GM10266 (cell line): ENCODE measurements at regions not wholly inside any gene's neighbourhood (a gene's known extent, or its start where the extent isn't known, plus 50 kb on each side); places are given as distances from the start of the nearest gene placed in this dataset.
"Not testable (repeated sequence)": the region's sequence is repeated elsewhere in the genome, so short reads cannot be mapped to it uniquely, and the experiment has no call there.

Source experiments
- DNase-seq: peaks from one replicate; pipeline ENCODE4 v3.0.0; 2012; ENCODE audit errors: extremely low spot score
- TF ChIP-seq, protein P1 (sequence below): IDR thresholded peaks from 2 replicates; pipeline ENCODE4 v1.5.1; 2012; ENCODE audit warnings: mild to moderate bottlenecking, low read depth; ENCODE audit not compliant: control insufficient read depth, insufficient read depth; ENCODE audit errors: missing control alignments

DNA sequence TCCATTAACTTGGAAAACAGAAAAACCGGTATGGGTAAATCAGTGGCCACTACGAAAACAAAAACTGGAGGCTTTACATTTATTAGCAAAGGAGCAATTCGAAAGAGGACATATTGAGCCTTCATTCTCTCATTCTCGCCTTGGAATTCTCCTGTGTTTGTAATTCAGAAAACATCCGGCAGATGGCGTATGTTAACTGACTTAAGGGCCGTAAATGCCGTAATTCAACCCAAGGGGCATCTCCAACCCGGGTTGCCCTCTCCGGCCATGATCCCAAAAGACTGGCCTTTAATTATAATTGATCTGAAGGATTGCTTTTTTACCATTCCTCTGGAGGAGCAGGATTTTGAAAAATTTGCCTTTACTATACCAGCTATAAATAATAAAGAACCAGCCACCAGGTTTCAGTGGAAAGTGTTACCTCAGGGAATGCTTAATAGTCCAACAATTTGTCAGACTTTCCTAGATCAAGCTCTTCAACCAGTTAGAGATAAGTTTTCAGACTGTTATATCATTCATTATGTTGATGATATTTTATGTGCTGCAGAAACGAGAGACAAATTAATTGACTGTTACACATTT lies 160.9 kb downstream of the GPX5 start:
- DNase-seq = peak; percentile 20
- TF ChIP-seq, protein P1, sequence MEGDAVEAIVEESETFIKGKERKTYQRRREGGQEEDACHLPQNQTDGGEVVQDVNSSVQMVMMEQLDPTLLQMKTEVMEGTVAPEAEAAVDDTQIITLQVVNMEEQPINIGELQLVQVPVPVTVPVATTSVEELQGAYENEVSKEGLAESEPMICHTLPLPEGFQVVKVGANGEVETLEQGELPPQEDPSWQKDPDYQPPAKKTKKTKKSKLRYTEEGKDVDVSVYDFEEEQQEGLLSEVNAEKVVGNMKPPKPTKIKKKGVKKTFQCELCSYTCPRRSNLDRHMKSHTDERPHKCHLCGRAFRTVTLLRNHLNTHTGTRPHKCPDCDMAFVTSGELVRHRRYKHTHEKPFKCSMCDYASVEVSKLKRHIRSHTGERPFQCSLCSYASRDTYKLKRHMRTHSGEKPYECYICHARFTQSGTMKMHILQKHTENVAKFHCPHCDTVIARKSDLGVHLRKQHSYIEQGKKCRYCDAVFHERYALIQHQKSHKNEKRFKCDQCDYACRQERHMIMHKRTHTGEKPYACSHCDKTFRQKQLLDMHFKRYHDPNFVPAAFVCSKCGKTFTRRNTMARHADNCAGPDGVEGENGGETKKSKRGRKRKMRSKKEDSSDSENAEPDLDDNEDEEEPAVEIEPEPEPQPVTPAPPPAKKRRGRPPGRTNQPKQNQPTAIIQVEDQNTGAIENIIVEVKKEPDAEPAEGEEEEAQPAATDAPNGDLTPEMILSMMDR = peak; percentile 76

DNA sequence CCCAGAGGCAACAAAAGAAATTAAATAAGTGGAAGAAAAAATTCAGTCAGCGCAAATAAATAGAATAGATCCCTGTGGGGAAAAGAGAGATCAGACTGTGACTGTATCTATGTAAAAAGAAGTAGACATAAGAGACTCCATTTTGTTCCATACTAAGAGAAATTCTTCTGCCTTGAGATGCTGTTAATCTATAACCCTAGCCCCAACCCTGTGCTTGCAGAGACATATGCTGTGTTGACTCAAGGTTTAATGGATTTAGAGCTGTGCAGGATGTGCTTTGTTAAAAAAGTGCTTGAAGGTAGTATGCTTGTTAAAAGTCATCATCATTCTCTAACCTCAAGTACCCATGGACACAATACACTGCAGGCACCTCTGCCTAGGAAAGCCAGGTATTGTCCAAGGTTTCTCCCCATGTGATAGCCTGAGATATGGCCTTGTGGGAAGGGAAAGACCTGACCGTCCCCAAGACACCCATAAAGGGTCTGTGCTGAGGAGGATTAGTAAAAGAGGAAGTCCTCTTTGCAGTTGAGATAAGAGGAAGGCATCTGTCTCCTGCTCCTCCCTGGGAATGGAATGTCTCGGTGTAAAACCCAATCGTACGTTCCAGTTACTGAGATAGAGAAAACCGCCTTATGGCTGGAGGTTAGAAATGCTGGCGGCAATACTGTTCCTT lies 161.8 kb downstream of the GPX5 start:
- not testable (repeated sequence) for DNase-seq

DNA sequence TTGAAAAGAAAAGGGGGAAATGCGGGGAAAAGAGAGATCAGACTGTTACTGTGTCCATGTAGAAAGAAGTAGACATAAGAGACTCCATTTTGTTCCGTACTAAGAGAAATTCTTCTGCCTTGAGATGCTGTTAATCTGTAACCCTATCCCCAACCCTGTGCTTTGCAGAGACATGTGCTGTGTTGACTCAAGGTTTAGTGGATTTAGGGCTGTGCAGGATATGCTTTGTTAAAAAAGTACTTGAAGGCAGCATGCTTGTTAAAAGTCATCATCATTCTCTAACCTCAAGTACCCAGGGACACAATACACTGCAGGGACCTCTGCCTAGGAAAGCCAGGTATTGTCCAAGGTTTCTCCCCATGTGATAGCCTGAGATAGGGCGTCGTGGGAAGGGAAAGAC lies 166.3 kb downstream of the GPX5 start:
- DNase-seq = not testable (repeated sequence)

DNA sequence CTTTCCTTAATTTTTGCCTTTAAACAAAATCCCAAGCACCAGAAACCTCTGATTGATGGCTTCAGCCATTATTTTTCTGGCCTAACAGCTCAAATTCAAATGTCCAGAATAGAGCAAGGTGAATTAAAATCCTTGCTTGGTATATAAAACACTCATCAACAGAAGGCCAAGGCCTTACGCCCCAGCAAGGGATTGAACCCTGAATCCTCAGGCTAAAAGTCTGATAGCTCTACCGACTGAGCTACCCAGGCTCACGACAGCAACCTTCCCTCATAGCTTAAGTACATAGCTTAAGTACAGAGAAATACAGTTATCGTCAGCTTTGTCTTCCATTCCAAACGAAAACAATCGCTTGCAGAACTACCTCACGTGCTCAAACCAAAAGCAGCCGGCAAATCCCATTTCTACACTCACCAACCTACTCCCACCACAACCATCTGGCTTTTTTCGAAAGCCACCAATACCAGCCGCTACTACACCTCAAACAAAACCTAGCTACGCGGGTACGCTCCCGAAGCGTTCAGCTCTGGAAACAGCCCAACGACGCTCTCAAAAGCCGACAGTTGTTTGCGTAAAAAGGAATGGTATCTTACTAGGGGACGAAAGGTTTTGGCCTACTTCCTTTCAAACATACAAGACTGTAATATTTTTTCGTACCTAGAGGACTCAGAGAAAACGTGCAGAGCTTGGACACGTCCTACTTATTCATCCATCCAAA lies 167.5 kb downstream of the GPX5 start:
- DNase-seq = no peak
- TF ChIP-seq, protein P1 = no peak

DNA sequence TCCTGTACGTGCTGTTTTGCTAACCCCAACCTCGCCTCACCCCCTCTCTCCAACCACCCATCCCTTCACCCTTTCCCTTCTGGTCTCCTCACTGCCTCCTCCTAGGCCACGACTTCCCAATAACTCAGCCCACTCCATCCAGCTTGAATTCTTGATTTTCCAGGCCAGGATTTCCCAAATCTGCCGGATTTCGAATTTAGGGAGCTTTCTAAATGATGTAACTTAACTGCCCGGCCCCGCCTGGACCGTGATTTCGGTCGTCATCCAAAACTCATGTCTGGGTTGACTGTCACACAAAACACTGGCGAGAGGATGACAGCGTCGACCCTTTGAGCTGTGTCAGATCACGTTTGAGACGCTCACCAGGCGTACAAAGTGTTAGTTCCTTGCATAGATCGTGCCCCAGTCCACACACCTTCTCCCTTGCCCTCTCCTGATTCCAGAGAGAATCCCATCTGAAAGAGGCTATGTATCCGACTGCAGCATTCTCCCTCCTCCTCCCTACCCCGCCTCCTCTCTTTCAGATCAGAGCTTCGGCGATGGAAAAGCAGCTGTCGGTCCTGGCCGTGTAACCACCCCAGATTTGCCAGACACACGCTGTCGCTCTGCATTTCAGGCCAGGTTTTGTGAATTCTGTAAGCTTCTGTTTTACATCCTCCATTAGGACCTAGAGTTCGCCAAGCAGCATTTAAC lies 168.2 kb downstream of the GPX5 start:
- DNase-seq = no peak
- TF ChIP-seq, protein P1 = no peak

DNA sequence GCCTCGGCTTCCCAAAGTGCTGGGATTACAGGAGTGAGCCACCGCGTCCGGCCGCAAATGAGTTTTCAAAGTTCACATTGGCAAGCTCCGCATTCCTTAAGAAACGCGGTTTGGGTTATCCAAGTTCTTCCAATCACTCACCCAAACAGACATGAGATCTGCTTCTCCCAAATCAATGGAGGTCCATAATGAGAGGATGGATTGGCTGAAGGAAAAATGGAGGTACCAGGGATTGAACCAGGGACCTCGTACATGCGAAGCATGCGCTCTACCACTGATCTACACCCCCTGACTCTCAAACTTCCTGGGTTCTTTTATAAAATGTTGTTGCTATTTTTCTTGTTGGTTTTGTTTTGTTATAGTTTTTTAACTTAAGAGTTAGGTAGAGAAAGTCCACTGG lies 170.0 kb downstream of the GPX5 start:
- no peak for DNase-seq
- TF ChIP-seq, protein P1 = no peak

DNA sequence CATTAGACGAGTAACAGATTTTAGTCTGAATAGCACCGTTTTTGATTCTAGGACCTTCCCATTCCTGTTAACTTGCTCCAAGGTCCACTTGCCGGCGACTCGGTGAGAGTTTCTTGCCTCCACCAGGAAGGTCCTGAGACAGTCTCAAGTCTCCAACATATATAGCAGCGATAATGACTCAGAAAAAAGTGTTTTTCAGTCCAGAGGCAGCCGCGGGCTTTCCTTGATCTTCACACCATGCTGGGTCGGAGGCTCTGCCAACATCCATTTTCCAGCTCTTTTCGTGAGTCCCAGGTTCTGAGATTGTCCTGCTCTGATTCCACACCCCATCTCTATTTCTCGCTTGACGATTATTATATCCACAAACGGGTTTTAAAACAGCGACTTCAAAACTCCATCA lies 170.5 kb downstream of the GPX5 start:
- TF ChIP-seq, protein P1 = no peak
- DNase-seq = no peak

DNA sequence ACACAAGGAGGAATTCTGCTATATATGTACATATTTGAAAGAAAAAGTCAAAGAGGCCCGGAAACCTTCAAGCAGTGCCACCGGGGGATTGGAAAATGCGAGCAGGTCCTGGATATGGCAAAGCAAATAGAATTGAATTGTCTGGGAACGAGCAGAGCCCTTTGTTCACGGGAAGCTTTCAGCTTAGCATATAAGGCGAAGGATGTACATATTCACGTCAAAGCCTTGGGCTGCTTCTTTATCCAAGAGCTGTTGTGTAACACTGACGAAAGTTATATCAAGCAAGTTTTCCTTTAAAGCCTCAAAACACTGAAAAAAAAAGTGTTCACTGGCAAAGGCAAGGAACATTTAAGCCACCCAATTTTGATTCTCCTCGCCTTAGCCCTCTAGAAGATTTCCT lies 171.0 kb downstream of the GPX5 start:
- no peak for DNase-seq
- TF ChIP-seq, protein P1 = no peak
